Right lung (tissue), 2 donors: ENCODE measurements at regions not wholly inside any gene's neighbourhood (a gene's known extent, or its start where the extent isn't known, plus 50 kb on each side); places are given as distances from the start of the nearest gene placed in this dataset.
"Not testable (repeated sequence)": the region's sequence is repeated elsewhere in the genome, so short reads cannot be mapped to it uniquely, and the experiment has no call there.

Experiments used
- DNase-seq, 2 donors: peaks; one replicate each; pipeline ENCODE4 v3.0.0-alpha.2; 2013

GRCh38 chr1:94769551-94769950, 50.6 kb upstream of the SLC44A3 start:
- DNase-seq = no peak

GRCh38 chr1:94768036-94768435, 52.1 kb upstream of the SLC44A3 start:
- DNase-seq = no peak

DNA sequence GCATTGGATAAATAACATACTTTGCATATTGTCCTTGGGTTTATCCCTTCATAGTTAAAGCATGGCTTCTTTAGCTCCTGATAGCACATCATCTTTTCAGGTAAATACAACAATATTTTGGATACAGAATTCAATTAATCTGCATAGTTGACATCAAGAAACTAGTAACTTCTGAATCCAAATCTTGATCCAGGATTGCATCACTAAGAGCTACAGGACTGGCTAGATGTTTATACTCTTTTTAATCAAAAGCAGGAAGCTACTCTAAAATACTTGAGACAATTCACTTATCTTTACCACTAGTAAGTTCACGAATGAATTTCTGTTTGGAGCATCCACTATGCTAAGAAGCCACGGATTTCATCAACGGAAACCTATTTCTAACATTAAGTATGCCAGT, 54.2 kb upstream of the SLC44A3 start:
- no peak for DNase-seq

- DNase-seq = no peak
Observed at GRCh38 chr1:94759188-94759587, 61.0 kb upstream of the SLC44A3 start.

DNA sequence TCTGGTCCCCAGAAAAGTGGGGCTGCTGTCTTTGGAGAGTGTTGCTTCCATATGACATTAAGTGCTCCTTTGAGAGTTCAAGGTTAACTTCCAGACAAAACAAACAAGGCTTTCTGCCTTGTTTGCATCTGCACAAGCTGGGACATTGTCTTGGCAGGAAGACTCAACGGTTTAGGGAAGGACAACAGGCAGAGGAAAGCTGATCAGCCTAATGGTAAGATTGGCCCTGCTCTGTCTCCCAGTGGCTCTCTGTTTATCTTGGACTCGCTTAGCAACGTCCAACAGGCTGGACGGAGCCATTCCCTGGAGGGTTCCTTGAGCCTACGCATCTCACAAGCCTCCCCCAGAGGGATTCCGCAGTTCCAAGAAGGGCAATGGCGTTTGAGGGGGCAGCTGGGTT, 62.2 kb upstream of the SLC44A3 start:
- no peak for DNase-seq

DNA sequence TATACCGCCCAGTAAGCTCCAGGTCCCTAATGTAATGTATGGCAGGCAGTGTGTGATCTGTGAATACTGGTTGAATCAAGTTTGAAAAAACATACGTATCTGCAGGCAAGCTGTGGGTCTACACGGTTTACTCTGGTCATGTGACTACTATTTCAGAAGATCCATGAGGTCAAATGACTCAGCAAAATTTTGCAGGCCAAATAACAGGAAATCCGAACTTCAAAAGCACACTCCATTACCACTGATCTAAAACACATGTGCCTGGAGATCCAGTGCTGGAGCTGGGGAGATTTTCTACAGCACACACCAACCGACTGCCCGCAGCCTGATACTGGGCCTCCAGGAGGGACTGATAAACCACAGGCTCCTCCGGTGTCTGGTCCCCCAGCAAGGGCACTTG, 64.5 kb upstream of the SLC44A3 start:
- DNase-seq = no peak

- not testable (repeated sequence) for DNase-seq
Observed at GRCh38 chr1:94755016-94755415, 65.1 kb upstream of the SLC44A3 start.

DNA sequence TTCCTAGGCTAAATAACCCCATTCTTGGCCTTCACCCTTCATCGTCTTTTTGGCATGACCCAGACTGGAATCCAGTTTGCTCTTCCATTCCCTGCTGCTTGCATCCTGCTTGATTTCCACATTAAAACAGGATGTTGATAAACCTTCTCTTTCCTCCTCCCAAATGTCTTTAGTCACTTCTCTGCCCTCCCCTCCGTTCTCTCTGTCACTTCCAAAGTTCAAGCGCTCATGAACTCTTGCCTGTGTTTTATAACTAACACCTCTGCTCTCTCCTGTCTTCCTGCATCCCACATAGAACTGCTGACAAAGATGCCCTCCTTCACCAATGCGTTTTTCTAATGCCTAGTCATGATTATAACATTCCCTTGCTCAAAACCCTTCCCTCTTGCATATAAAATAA, 65.6 kb upstream of the SLC44A3 start:
- no peak for DNase-seq

GRCh38 chr1:94754095-94754494, 66.1 kb upstream of the SLC44A3 start:
- no peak for DNase-seq

DNA sequence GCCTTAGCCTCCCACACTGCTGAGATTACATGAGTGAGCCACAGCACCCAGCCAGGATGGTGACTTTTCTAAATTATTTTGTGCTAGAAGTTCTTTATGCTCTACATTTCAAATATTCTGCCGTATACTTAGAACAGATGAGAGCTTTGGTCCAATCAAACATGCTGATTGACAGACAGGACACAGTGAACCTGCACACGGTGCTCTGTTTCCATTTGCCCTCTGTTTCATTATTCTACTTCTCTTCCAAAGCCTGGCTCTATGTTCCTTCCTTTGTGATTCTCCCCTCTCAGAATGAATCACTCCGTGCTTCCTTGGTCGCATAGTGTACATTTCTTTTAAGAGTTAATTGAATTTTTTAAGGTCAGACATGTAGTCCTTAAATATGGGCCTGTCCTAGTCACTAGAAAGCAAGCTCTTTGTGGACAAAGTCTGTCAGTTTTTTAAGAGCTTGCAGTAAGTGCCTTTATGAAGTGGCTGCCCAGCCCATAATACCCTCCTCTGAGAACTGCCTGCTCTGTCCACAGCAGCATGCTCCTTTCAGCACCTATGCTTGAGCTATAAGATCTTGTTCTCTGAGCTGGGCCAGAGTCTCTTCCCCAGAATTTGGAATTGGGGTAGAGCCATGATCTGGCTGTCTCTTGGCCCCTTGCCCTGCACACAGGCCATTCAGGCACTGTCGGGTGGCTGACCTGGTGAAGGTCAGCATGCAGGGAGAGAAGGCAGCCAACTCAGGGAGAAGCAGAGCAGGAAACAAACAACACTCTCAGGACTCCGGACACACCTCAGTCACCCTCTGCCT, 66.8 kb upstream of the SLC44A3 start:
- DNase-seq = no peak

- not testable (repeated sequence) for DNase-seq
Observed at GRCh38 chr1:94751483-94751882, 68.7 kb upstream of the SLC44A3 start.

- no peak for DNase-seq
Observed at GRCh38 chr1:94746635-94747525, 73.3 kb upstream of the SLC44A3 start.

DNA sequence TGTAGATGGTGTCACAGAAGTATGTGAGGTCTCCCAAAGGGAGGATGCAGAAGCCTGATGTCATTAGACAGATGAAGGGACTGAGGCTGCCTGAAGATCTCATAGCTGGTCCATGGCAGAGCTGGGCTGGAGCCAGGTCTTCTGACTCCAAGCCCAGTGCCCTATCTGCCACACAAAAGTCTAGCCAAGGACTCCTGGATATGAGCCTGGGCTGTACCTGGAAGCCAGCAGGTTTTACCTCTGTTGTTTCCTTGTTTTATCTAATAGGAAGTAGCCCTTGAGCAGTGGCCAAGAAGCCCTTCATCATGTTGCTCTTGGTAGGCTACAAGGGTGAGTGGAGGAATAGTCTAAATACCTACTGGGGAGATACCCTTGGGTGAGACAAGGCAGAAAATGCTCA, 74.4 kb upstream of the SLC44A3 start:
- no peak for DNase-seq

- DNase-seq = no peak
Observed at GRCh38 chr1:94743862-94744261, 76.3 kb upstream of the SLC44A3 start.

DNA sequence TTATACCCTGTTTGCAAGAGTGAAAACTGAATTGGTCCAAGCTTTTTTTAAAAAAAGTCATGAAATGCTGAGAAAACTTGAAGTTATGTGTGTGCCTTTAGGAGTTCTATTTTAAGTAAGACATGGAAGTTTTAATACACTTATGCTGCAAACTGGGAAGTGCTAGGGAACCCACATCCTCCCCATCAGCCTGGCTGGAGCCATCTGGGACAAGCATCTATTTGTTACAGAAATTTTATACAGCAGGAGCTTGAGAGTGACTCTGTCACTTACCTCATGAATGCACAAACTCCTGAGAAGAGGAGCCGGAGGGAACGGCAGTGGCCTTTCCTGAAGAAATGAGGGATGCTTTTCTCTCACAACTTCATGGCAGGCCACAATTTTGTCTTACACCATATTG, 78.2 kb upstream of the SLC44A3 start:
- DNase-seq = no peak

DNA sequence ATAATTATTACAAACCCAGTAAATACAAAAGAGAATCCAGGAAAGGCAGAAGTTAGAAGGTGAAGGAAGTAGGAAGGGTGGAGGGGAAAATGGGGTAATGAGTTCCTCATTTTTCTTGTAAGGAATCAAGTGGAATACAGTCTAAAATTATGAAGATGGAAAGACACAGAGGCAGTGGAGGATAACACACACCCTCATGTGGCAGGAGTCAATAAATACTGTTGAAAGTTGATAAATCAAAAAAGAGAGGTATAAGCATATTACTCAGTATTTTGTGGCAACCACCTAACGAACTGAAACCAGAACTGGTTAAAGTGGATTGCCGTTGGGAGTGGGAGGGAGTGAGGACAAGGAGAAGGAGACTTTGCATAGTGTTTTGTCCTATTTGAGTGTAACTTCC, 78.6 kb upstream of the SLC44A3 start:
- no peak for DNase-seq

DNA sequence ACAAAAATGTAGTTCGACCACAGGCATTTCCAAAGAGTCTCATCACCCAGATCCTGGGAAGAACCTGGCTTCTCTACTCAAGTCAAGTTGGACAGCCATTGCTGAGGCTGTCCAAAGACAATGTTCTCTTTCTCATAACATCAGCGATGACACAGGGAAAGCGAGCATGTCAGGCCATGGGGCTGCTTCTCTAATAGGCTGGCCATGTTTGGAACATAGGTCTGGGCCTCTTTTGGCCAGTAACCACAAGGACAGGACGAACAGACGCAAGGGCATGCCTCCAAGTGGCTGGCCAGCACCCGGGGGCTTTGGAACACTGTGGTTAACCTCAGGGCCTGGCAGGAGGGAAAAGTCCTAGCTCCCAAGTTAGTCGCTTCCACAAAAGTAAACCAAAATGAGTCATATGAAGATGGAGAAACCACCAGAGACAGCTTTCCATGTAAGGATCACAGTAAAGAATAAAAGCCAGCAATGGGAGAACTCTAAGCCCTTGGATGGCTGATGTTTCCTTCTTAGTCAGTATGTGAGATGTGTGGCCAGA, 80.6 kb upstream of the SLC44A3 start:
- DNase-seq = no peak

- DNase-seq = no peak
Observed at GRCh38 chr1:94738371-94738770, 81.8 kb upstream of the SLC44A3 start.

DNA sequence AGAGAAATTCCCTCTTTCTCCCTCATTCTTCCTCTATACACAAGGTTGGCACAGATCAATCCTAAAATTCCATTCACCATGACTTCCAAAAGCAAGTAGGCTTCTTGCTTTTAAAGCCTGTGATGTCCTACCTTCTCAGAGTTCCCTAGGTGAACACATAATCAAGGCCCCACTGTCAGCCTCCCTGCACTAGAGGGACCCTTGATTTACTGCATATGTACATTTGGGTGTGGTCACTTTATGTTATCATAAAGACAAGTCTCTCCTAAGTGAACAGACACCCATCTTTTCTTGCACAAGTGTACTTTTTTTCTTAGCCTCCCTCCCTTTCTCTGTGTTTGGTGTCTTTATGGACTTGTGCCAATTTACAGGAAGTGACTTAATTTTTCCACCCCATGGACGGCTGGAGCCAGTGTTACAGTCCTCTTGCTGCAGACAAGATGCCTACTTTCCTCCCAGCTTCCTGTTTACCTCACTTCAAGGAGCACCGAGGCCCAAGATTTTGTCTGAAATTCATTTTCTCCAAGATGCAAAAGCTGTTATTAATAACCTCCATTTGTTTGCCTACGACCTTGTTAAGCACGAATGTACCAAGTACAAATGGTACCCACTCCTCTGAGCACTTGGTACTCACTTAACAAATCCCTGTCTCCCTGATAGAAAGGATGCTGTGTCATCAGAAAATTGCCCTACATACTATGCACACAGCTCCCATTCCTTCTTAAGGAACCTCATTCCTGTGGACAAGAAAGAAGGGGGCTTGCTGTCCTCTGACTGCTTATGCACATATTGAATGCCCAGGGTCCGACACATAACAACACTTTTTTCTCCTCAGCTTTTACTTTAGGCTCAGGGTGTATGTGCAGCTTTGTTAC, 82.8 kb upstream of the SLC44A3 start:
- no peak for DNase-seq

DNA sequence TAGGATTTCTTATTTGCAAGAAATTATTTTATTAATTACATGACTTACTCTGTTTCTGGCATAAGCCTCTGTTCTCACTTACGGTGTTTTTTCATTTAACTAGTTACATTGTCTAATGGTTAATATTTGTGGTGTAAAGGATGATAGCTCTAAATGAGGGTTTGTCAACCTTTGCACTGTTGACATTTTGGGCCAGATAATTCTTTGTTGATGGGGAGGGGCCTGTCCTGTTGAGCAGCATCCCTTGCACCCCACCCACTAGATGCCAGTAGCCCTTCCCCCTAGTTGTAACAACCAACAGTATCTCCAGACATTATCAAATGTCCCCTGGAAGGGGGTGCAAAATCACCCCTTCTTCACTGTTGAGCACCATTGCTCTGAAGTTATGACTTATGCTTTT, 83.6 kb upstream of the SLC44A3 start:
- DNase-seq = no peak

GRCh38 chr1:94736073-94736472, 84.1 kb upstream of the SLC44A3 start:
- no peak for DNase-seq
